Left renal pelvis (tissue), 4 donors: ENCODE measurements at regions not wholly inside any gene's neighbourhood (a gene's known extent, or its start where the extent isn't known, plus 50 kb on each side); places are given as distances from the start of the nearest gene placed in this dataset.

Experiments used
- DNase-seq, 4 donors: peaks; one replicate each; pipeline ENCODE4 v3.0.0-alpha.2; 2013; ENCODE audit warnings: low read depth in 4 of 4, low spot score in 3 of 4

- DNase-seq, result no peak
Measured at GRCh38 chr16:62477796-62478195, 441.6 kb upstream of the CDH8 start.

GRCh38 chr16:62475573-62475972 lies 439.3 kb upstream of the CDH8 start:
- DNase-seq, result no peak

- DNase-seq, result no peak
Measured at GRCh38 chr16:62462971-62463370, 426.7 kb upstream of the CDH8 start.

- DNase-seq, result no peak
Measured at GRCh38 chr16:62450291-62450690, 414.1 kb upstream of the CDH8 start.

GRCh38 chr16:62445909-62446308 lies 409.7 kb upstream of the CDH8 start:
- no peak for DNase-seq

GRCh38 chr16:62424206-62424605 lies 388.0 kb upstream of the CDH8 start:
- DNase-seq, result no peak

GRCh38 chr16:62408760-62409159 lies 372.5 kb upstream of the CDH8 start:
- no peak for DNase-seq

- no peak for DNase-seq
Measured at GRCh38 chr16:62406387-62406786, 370.1 kb upstream of the CDH8 start.

GRCh38 chr16:62404842-62405611 lies 368.8 kb upstream of the CDH8 start:
- no peak for DNase-seq

GRCh38 chr16:62392698-62393097 lies 356.5 kb upstream of the CDH8 start:
- no peak for DNase-seq

GRCh38 chr16:62391940-62392339 lies 355.7 kb upstream of the CDH8 start:
- DNase-seq, result no peak

GRCh38 chr16:62391134-62391533 lies 354.9 kb upstream of the CDH8 start:
- no peak for DNase-seq

- no peak for DNase-seq
Measured at GRCh38 chr16:62390214-62390613, 354.0 kb upstream of the CDH8 start.

- no peak for DNase-seq
Measured at GRCh38 chr16:62386411-62386810, 350.2 kb upstream of the CDH8 start.

GRCh38 chr16:62383941-62384340 lies 347.7 kb upstream of the CDH8 start:
- no peak for DNase-seq

GRCh38 chr16:62370445-62370844 lies 334.2 kb upstream of the CDH8 start:
- DNase-seq, result no peak

- no peak for DNase-seq
Measured at GRCh38 chr16:62363501-62363900, 327.3 kb upstream of the CDH8 start.

GRCh38 chr16:62353355-62353754 lies 317.1 kb upstream of the CDH8 start:
- no peak for DNase-seq

- no peak for DNase-seq
Measured at GRCh38 chr16:62342216-62342615, 306.0 kb upstream of the CDH8 start.

GRCh38 chr16:62335356-62335755 lies 299.1 kb upstream of the CDH8 start:
- DNase-seq, result no peak

- no peak for DNase-seq
Measured at GRCh38 chr16:62321606-62322005, 285.4 kb upstream of the CDH8 start.

- no peak for DNase-seq
Measured at GRCh38 chr16:62298600-62298999, 262.4 kb upstream of the CDH8 start.
